ENCODE measurements at regions not wholly inside any gene's neighbourhood (a gene's known extent, or its start where the extent isn't known, plus 50 kb on each side); places are given as distances from the start of the nearest gene placed in this dataset.
"Not testable (repeated sequence)": the region's sequence is repeated elsewhere in the genome, so short reads cannot be mapped to it uniquely, and the experiment has no call there.

GRCh38 chr12:127606476-127607015 lies 660.4 kb upstream of the TMEM132C start:
- DNase-seq (ENCODE audit: low read depth, low spot score), result no peak

- DNase-seq (ENCODE audit: low read depth, low spot score), result no peak
These were observed 659.7 kb upstream of the TMEM132C start for GRCh38 chr12:127607146-127607725.

GRCh38 chr12:127608359-127608758 lies 658.6 kb upstream of the TMEM132C start:
- not testable (repeated sequence) for DNase-seq (ENCODE audit: low read depth, low spot score)

GRCh38 chr12:127613056-127613455 lies 653.9 kb upstream of the TMEM132C start:
- no peak for DNase-seq (ENCODE audit: low read depth, low spot score)

- DNase-seq (ENCODE audit: low read depth, low spot score), result no peak
These were observed 646.9 kb upstream of the TMEM132C start for GRCh38 chr12:127619869-127620734.

GRCh38 chr12:127620735-127621355 lies 646.1 kb upstream of the TMEM132C start:
- no peak for DNase-seq (ENCODE audit: low read depth, low spot score)

- DNase-seq (ENCODE audit: low read depth, low spot score), result no peak
These were observed 645.6 kb upstream of the TMEM132C start for GRCh38 chr12:127621366-127621765.

- no peak for DNase-seq (ENCODE audit: low read depth, low spot score)
These were observed 643.6 kb upstream of the TMEM132C start for GRCh38 chr12:127623362-127623761.

GRCh38 chr12:127625176-127625771 lies 641.7 kb upstream of the TMEM132C start:
- DNase-seq (ENCODE audit: low read depth, low spot score), result no peak

- no peak for DNase-seq (ENCODE audit: low read depth, low spot score)
These were observed 638.3 kb upstream of the TMEM132C start for GRCh38 chr12:127628645-127629044.

- no peak for DNase-seq (ENCODE audit: low read depth, low spot score)
These were observed 637.7 kb upstream of the TMEM132C start for GRCh38 chr12:127629066-127629820.

GRCh38 chr12:127632461-127632860 lies 634.5 kb upstream of the TMEM132C start:
- no peak for DNase-seq (ENCODE audit: low read depth, low spot score)

- no peak for DNase-seq (ENCODE audit: low read depth, low spot score)
These were observed 631.1 kb upstream of the TMEM132C start for GRCh38 chr12:127635838-127636237.

- DNase-seq (ENCODE audit: low read depth, low spot score), result no peak
These were observed 630.1 kb upstream of the TMEM132C start for GRCh38 chr12:127636882-127637281.

GRCh38 chr12:127640181-127640886 lies 626.6 kb upstream of the TMEM132C start:
- DNase-seq (ENCODE audit: low read depth, low spot score), result no peak

- no peak for DNase-seq (ENCODE audit: low read depth, low spot score)
These were observed 624.8 kb upstream of the TMEM132C start for GRCh38 chr12:127642208-127642607.

- DNase-seq (ENCODE audit: low read depth, low spot score), result no peak
These were observed 618.6 kb upstream of the TMEM132C start for GRCh38 chr12:127648321-127648720.

GRCh38 chr12:127649961-127650360 lies 617.0 kb upstream of the TMEM132C start:
- no peak for DNase-seq (ENCODE audit: low read depth, low spot score)

GRCh38 chr12:127650626-127651025 lies 616.3 kb upstream of the TMEM132C start:
- no peak for DNase-seq (ENCODE audit: low read depth, low spot score)

- DNase-seq (ENCODE audit: low read depth, low spot score), result no peak
These were observed 614.7 kb upstream of the TMEM132C start for GRCh38 chr12:127652281-127652680.

Data from brain pericyte (primary cell).